ENCODE measurements at regions not wholly inside any gene's neighbourhood (a gene's known extent, or its start where the extent isn't known, plus 50 kb on each side); places are given as distances from the start of the nearest gene placed in this dataset.

DNA sequence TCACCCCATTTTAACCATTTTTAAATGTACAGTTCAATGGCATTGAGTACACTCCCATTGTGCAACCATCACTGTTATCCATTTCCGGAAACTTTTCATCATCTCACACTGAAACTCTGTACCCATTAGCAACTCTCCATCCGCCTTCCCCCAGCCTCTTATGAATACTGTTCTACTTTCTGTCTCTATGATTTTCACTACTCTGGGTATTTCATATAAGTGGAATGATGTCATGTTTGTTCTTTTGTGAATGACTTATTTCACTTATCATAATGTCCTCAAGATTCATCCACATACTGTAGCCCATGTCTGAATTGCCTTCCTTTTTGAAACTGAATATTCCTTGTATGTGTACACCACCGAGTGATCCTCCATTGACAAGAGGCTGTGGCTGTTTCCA lies 92.9 kb upstream of the TOX2 start:
- H3K4me3 ChIP-seq (ENCODE audit: low read depth, low read length) = no peak overlapping the region
- TF ChIP-seq, protein P1, sequence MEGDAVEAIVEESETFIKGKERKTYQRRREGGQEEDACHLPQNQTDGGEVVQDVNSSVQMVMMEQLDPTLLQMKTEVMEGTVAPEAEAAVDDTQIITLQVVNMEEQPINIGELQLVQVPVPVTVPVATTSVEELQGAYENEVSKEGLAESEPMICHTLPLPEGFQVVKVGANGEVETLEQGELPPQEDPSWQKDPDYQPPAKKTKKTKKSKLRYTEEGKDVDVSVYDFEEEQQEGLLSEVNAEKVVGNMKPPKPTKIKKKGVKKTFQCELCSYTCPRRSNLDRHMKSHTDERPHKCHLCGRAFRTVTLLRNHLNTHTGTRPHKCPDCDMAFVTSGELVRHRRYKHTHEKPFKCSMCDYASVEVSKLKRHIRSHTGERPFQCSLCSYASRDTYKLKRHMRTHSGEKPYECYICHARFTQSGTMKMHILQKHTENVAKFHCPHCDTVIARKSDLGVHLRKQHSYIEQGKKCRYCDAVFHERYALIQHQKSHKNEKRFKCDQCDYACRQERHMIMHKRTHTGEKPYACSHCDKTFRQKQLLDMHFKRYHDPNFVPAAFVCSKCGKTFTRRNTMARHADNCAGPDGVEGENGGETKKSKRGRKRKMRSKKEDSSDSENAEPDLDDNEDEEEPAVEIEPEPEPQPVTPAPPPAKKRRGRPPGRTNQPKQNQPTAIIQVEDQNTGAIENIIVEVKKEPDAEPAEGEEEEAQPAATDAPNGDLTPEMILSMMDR (IDR thresholded peaks at IDR 0.05; ENCODE audit: low read depth, low read length) = no peak

DNA sequence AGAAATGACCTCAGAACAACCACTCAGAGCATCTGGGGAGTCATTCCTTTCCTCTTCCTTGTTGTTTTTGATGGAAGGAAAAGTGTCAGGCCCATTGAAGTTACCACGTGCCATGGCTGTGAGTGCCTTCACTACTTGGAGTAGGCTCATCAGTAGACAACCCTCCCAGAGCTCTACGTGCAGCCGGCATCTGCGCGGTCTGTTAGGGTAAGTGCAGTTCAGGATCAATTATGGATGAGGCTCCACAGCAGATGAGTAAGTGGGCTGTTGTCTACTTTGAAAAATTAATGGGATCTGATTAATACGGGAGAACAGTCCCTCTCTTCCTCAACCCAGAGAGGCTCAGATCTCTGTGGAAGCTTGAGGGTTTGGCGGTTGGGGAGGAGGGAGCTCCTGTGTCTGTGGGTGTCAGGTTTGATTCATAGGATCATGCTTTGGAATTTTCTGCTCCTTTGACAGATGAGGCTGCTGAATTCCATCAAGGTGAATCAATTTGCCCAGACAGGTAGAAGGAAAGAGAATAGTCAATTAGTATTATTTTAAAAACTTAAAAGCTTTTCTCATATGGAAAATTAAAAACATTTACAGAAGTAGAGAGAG lies 93.8 kb upstream of the TOX2 start:
- TF ChIP-seq, protein P1 (IDR thresholded peaks at IDR 0.05; ENCODE audit: low read depth, low read length) = no peak
- H3K4me3 ChIP-seq (ENCODE audit: low read depth, low read length) = no peak overlapping the region

DNA sequence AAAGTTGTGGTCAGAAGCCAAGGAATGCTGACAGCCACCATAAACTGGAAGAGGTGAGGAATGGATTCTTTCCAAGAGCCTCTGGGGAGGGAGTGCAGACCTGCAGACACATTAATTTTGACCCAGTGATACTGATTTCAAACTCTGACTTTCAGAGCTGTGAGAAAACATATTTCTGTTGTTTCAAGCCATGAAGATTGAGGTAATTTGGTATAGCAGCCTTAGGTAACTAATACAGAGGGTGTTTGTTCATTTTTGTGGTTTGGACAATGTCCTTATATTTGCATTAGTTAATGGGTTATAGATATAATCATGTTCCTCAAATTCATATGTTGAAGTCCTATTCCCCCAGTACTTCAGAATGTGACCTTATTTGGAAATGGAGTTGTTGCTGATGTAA lies 85.4 kb upstream of the GTSF1L start:
- TF ChIP-seq, protein P1 (IDR thresholded peaks at IDR 0.05; ENCODE audit: low read depth, low read length) = no peak
- no peak overlapping the region for H3K4me3 ChIP-seq (ENCODE audit: low read depth, low read length)

DNA sequence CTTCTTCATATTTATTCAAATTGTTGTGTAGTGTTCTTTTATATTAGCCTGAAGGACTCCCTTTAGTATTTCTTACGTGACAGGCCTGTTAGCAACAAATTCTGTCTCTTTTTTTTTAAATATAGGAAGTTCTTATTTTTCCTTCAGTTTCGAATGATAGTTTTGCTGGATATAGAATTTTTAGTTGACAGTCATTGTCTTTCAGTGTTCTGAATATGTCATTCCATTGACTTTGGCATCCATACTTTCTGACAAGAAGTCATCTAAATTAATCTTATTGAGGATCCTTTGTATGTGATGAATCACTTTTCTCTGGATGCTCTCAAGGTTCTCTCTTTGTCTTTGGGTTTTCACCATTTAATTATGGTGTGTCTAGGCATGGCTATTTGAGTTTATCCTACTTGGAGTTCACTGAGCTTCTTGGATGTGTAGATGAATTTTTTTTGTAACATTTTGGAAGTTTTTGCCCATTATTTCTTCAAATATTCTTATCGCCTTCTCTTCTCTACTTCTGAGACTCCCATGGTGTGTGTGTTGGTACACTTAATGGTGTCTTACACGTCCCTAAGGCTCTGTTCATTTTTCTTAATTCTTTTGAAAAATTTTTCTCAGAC lies 82.5 kb upstream of the GTSF1L start:
- no peak overlapping the region for H3K4me3 ChIP-seq (ENCODE audit: low read depth, low read length)
- TF ChIP-seq, protein P1 (IDR thresholded peaks at IDR 0.05; ENCODE audit: low read depth, low read length) = no peak

DNA sequence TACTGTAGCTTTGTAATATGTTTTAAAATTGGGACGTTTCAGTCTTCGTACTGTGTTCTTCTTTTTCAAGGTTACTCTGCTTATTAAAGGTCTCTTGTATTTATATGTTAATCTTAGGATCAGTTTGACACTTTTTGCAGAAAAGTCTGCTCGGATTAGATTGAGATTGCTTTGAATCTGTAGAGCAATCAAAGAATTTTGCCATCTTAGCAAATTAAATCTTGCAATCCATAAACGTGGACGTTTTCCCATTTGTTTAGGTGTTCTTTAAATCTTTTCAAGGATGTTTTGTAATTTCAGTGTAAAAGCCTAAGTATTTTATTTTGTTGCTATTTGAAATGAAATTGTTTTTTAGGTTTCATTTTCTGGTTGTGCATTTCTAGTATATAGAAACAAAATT lies 78.0 kb upstream of the GTSF1L start:
- H3K4me3 ChIP-seq (ENCODE audit: low read depth, low read length) = no peak overlapping the region
- TF ChIP-seq, protein P1 (IDR thresholded peaks at IDR 0.05; ENCODE audit: low read depth, low read length) = no peak

DNA sequence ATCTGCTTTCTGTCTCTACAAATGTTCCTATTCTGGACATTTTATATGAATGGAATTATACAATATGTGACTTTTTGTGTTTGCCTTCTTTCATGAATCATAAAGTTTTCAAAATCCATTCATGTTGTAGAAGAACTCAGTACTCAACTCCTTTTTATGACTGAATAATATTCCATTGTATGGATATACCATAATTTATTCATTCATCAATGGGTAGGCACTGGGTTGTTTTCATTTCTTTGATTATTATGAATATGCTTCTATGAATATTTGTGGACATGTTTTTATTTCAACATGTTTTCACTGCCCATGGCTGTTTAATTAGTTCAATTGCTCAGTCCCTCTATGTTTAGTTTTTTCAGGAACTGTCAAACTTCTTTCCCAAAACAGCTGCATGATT lies 76.5 kb upstream of the GTSF1L start:
- no peak overlapping the region for H3K4me3 ChIP-seq (ENCODE audit: low read depth, low read length)
- TF ChIP-seq, protein P1 (IDR thresholded peaks at IDR 0.05; ENCODE audit: low read depth, low read length) = no peak

DNA sequence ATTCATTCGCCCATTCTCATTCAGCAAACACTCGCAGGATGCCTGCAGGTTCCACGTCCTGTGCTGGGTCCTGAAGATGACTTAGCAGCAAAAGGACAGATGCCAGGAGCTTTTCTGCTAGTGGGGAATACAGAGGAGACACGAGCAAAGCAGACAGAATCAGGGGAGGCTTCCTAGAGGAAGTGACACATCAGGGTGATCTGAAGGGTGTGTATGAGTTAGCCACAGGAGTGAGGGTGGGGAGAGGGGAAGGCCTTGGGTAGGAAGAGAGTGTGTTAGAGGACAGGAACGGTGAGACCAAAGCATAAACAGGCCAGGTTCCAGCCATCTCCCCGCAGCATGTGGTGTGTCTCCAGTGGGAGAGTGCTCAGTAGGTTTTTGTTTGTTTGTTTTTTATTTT lies 73.4 kb upstream of the GTSF1L start:
- H3K4me3 ChIP-seq (ENCODE audit: low read depth, low read length) = no peak overlapping the region
- TF ChIP-seq, protein P1 (IDR thresholded peaks at IDR 0.05; ENCODE audit: low read depth, low read length) = no peak
